ENCODE measurements at regions not wholly inside any gene's neighbourhood (a gene's known extent, or its start where the extent isn't known, plus 50 kb on each side); places are given as distances from the start of the nearest gene placed in this dataset.

DNA sequence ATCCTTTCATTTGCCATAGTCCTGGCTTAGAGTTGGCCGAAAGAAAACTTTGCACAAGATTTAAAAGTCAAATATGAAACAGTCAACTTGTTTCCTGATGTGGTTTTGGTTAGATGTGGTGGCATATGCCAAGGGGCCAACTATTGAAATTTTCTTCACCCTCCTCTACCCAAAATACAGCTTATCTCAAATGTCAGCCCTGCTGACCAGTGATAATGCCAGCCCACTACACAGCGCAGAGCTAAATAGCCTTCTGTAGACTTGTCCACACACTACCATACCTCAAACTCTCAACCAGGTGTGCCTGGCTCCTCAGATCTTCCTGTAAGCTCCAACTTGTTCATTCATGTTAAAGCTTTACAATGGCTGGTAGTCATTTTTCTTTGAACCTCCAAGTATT, 368.5 kb upstream of the STAC start:
- TF ChIP-seq, protein P1, sequence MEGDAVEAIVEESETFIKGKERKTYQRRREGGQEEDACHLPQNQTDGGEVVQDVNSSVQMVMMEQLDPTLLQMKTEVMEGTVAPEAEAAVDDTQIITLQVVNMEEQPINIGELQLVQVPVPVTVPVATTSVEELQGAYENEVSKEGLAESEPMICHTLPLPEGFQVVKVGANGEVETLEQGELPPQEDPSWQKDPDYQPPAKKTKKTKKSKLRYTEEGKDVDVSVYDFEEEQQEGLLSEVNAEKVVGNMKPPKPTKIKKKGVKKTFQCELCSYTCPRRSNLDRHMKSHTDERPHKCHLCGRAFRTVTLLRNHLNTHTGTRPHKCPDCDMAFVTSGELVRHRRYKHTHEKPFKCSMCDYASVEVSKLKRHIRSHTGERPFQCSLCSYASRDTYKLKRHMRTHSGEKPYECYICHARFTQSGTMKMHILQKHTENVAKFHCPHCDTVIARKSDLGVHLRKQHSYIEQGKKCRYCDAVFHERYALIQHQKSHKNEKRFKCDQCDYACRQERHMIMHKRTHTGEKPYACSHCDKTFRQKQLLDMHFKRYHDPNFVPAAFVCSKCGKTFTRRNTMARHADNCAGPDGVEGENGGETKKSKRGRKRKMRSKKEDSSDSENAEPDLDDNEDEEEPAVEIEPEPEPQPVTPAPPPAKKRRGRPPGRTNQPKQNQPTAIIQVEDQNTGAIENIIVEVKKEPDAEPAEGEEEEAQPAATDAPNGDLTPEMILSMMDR (IDR thresholded peaks at IDR 0.05) = no peak
- no peak for TF ChIP-seq EP300 (IDR thresholded peaks at IDR 0.05)

All from esophagus muscularis mucosa (tissue), 3 donors.